ENCODE measurements at regions not wholly inside any gene's neighbourhood (a gene's known extent, or its start where the extent isn't known, plus 50 kb on each side); places are given as distances from the start of the nearest gene placed in this dataset.

GRCh38 chrX:109873574-109873973, 129.3 kb upstream of the TMEM164 start:
- Histone ChIP-seq H2AFZ (ENCODE audit: insufficient read depth, low read depth, low read length, poor library complexity, severe bottlenecking) (no peak overlapping the region), H3K9me3 (ENCODE audit: control extremely low read depth in 1 of 3, control insufficient read depth in 2 of 3, insufficient read depth in 1 of 3, low read length in 2 of 3) (no peaks in the 10 kb centered on the region), H4K20me1 (ENCODE audit: control insufficient read depth, insufficient read depth, low read length, poor library complexity, severe bottlenecking) (no peaks in the 10 kb centered on the region), H3K4me3 (ENCODE audit: control extremely low read depth in 1 of 5, extremely low read depth in 1 of 5, insufficient read depth in 1 of 5, low read depth in 2 of 5, low read length in 4 of 5) (no peak overlapping the region), H3K27me3 (replicated peaks in 1 of 4; ENCODE audit: control extremely low read depth in 1 of 4, control insufficient read depth in 3 of 4, insufficient read depth in 4 of 4, low read length in 3 of 4) (no peaks in the 10 kb centered on the region), H3K36me3 (replicated peaks in 1 of 2; ENCODE audit: control extremely low read depth in 1 of 2, control insufficient read depth in 1 of 2, extremely low read depth in 1 of 2, insufficient read depth in 2 of 2, low read length in 1 of 2) (no peaks in the 10 kb centered on the region), H3K79me2 (ENCODE audit: control insufficient read depth, insufficient read depth, low read length) (no peaks in the 10 kb centered on the region), H3K9ac (ENCODE audit: low read length) (no peak overlapping the region), H3K27ac (ENCODE audit: low read length in 2 of 2) (no peak overlapping the region), H3K4me2 (replicated peaks; ENCODE audit: low read depth, low read length, poor library complexity, severe bottlenecking) (no peak overlapping the region), H3K4me1 (ENCODE audit: control insufficient read depth in 2 of 2, insufficient read depth in 2 of 2, low read length in 2 of 2) (no peaks in the 10 kb centered on the region)
- intact Hi-C loops (cut with micrococcal nuclease) = no loop called here
- peaks cover 5% of the 10 kb centered on the region for H3K4me1 Mint-ChIP-seq
- TF ChIP-seq EZH2 (IDR thresholded peaks at IDR 0.05; ENCODE audit: borderline replicate concordance, insufficient read depth, low read depth, low read length, poor library complexity, severe bottlenecking) = no peak
- TF ChIP-seq CTCF (IDR thresholded peaks at IDR 0.05) = no peak
- no peak overlapping the region for H3K4me3 Mint-ChIP-seq
- ATAC-seq (ENCODE audit: low read depth) (no peak), DNase-seq (no peak)
- H3K9me3 Mint-ChIP-seq (ENCODE audit: insufficient read depth) = no peaks in the 10 kb centered on the region
- POLR2A ChIA-PET = no interaction called here
- no peaks in the 10 kb centered on the region for H3K27me3 Mint-ChIP-seq
- WGBS (ENCODE audit: insufficient coverage) = no CpG with 5 or more reads among the region's 1 CpG
- CTCF ChIA-PET = no interaction called here
- H3K27ac Mint-ChIP-seq = no peak overlapping the region

GRCh38 chrX:109873983-109874382, 128.9 kb upstream of the TMEM164 start:
- Mint-ChIP-seq H3K4me3 (no peak overlapping the region), H3K4me1 (peaks cover 5% of the 10 kb centered on the region), H3K27me3 (no peaks in the 10 kb centered on the region), H3K27ac (no peak overlapping the region), H3K9me3 (ENCODE audit: insufficient read depth) (no peaks in the 10 kb centered on the region)
- ATAC-seq (ENCODE audit: low read depth) (no peak), DNase-seq (no peak)
- H3K4me1 ChIP-seq (ENCODE audit: control insufficient read depth in 2 of 2, insufficient read depth in 2 of 2, low read length in 2 of 2) = no peaks in the 10 kb centered on the region
- intact Hi-C loops (cut with micrococcal nuclease) = no loop called here
- H3K4me2 ChIP-seq (replicated peaks; ENCODE audit: low read depth, low read length, poor library complexity, severe bottlenecking) = no peak overlapping the region
- TF ChIP-seq EZH2 (IDR thresholded peaks at IDR 0.05; ENCODE audit: borderline replicate concordance, insufficient read depth, low read depth, low read length, poor library complexity, severe bottlenecking) (no peak), CTCF (IDR thresholded peaks at IDR 0.05) (no peak)
- CTCF ChIA-PET = interaction anchor here (1.0 kb wide), 1 partner anchor 17 kb away, joined by 4 read pairs; no protein-coding TSS in a partner anchor
- no peaks in the 10 kb centered on the region for H3K36me3 ChIP-seq (replicated peaks in 1 of 2; ENCODE audit: control extremely low read depth in 1 of 2, control insufficient read depth in 1 of 2, extremely low read depth in 1 of 2, insufficient read depth in 2 of 2, low read length in 1 of 2)
- H3K27me3 ChIP-seq (replicated peaks in 1 of 4; ENCODE audit: control extremely low read depth in 1 of 4, control insufficient read depth in 3 of 4, insufficient read depth in 4 of 4, low read length in 3 of 4) = no peaks in the 10 kb centered on the region
- H4K20me1 ChIP-seq (ENCODE audit: control insufficient read depth, insufficient read depth, low read length, poor library complexity, severe bottlenecking) = no peaks in the 10 kb centered on the region
- WGBS (ENCODE audit: insufficient coverage) = 100% methylated on average over 1 of the region's 6 CpGs
- H3K79me2 ChIP-seq (ENCODE audit: control insufficient read depth, insufficient read depth, low read length) = no peaks in the 10 kb centered on the region
- no peaks in the 10 kb centered on the region for H3K9me3 ChIP-seq (ENCODE audit: control extremely low read depth in 1 of 3, control insufficient read depth in 2 of 3, insufficient read depth in 1 of 3, low read length in 2 of 3)
- H3K4me3 ChIP-seq (ENCODE audit: control extremely low read depth in 1 of 5, extremely low read depth in 1 of 5, insufficient read depth in 1 of 5, low read depth in 2 of 5, low read length in 4 of 5) = no peak overlapping the region
- no peak overlapping the region for H3K9ac ChIP-seq (ENCODE audit: low read length)
- H2AFZ ChIP-seq (ENCODE audit: insufficient read depth, low read depth, low read length, poor library complexity, severe bottlenecking) = no peak overlapping the region
- no peak overlapping the region for H3K27ac ChIP-seq (ENCODE audit: low read length in 2 of 2)
- POLR2A ChIA-PET = no interaction called here

All from B cell (primary cell).